Endothelial cell of umbilical vein (primary cell): ENCODE measurements at regions not wholly inside any gene's neighbourhood (a gene's known extent, or its start where the extent isn't known, plus 50 kb on each side); places are given as distances from the start of the nearest gene placed in this dataset.

Experiments used
- BruUV-seq: library from RNA; stranded (reverse); fragments of 400-500 nt; replicated peaks from 2 replicates; lab custom pipeline; 2021; lab: Mats Ljungman, UMichigan
- CTCF ChIA-PET: fragments of 300-600, 350-600 bp; sonication (Branson Sonifier 250); formaldehyde crosslinking; loops from one replicate; lab custom pipeline; 2021; ENCODE audit warnings: antibody characterized with exemption, inconsistent platforms; lab: Charles Lee
- POLR2A ChIA-PET: fragments of 300-600, 350-600 bp; sonication (Branson Sonifier 250); formaldehyde crosslinking; loops from one replicate; lab custom pipeline; 2021; ENCODE audit warnings: antibody characterized with exemption, inconsistent platforms; lab: Charles Lee
- DNase-seq: peaks from one replicate; pipeline ENCODE4 v3.0.0-alpha.2; 2011; ENCODE audit warnings: low read depth, low spot score
- FAIRE-seq: peaks from 2 replicates; lab custom pipeline; 2011; peaks lifted over from hg19 to GRCh38; lab: Jason Lieb, UNC
- H2AFZ ChIP-seq: 2 replicates; pipeline ENCODE4 v1.6.0; 2012; ENCODE audit warnings: low read depth, low read length, control low read depth, inconsistent platforms
- H3K27ac ChIP-seq: 2 replicates; pipeline ENCODE4 v1.5.1; 2011; ENCODE audit warnings: low read depth, mild to moderate bottlenecking, control low read depth, low read length, moderate library complexity; ENCODE audit not compliant: insufficient read depth
- H3K27me3 ChIP-seq, 2 experiments: 2 replicates each; pipeline versions ENCODE4 v1.6.0 to v1.6.1; 2011; ENCODE audit warnings: low read length in 2 of 2, mixed read lengths in 1 of 2; ENCODE audit not compliant: control insufficient read depth in 2 of 2, insufficient read depth in 2 of 2
- H3K36me3 ChIP-seq, 2 experiments: 2 replicates in 1 of 2; 3 replicates in 1 of 2; pipeline ENCODE4 v1.5.1; 2011; ENCODE audit warnings: low read length in 2 of 2, mild to moderate bottlenecking in 1 of 2, moderate library complexity in 1 of 2; ENCODE audit not compliant: control insufficient read depth in 2 of 2, insufficient read depth in 2 of 2; ENCODE audit errors: extremely low read depth in 1 of 2
- H3K4me1 ChIP-seq: 3 replicates; pipeline ENCODE4 v1.5.1; 2011; ENCODE audit warnings: mild to moderate bottlenecking, low read length; ENCODE audit not compliant: control insufficient read depth, insufficient read depth; ENCODE audit errors: extremely low read depth
- H3K4me2 ChIP-seq: 2 replicates; pipeline ENCODE4 v1.6.1; 2011; ENCODE audit warnings: low read length, control low read depth, mixed read lengths; ENCODE audit not compliant: insufficient read depth
- H3K4me3 ChIP-seq, 3 experiments: fragments of 200-600 bp in 1 of 3; sonication (generic), shearing (Covaris generic) in 1 of 3; replicated peaks in 1 of 3; 2 replicates each; pipeline ENCODE4 v1.5.1; 2011 to 2016; ENCODE audit warnings: control low read depth in 3 of 3, low read length in 3 of 3, mild to moderate bottlenecking in 2 of 3, inconsistent platforms in 1 of 3, low read depth in 1 of 3, moderate library complexity in 1 of 3; ENCODE audit not compliant: insufficient read depth in 1 of 3
- H3K79me2 ChIP-seq: 2 replicates; pipeline ENCODE4 v1.6.0; 2012; ENCODE audit warnings: low read length, inconsistent platforms; ENCODE audit not compliant: control insufficient read depth, insufficient read depth
- H3K9ac ChIP-seq: replicated peaks from 2 replicates; pipeline ENCODE3; 2011; ENCODE audit warnings: low read length, control low read depth; ENCODE audit not compliant: insufficient read depth; ENCODE audit errors: extremely low read depth
- H3K9me1 ChIP-seq: replicated peaks from 3 replicates; pipeline ENCODE4 v1.6.0; 2011; ENCODE audit warnings: mild to moderate bottlenecking, low read length; ENCODE audit not compliant: control insufficient read depth, insufficient read depth; ENCODE audit errors: extremely low read depth
- H3K9me3 ChIP-seq: replicated peaks from 2 replicates; pipeline ENCODE4 v1.5.1; 2012; ENCODE audit warnings: low read length, inconsistent platforms; ENCODE audit not compliant: control insufficient read depth, insufficient read depth
- H4K20me1 ChIP-seq: replicated peaks from 2 replicates; pipeline ENCODE3; 2011; ENCODE audit warnings: mild to moderate bottlenecking, low read length; ENCODE audit not compliant: control insufficient read depth, insufficient read depth; ENCODE audit errors: extremely low read depth
- EZH2 ChIP-seq: IDR thresholded peaks from 2 replicates; pipeline ENCODE4 v1.6.1; 2012; ENCODE audit warnings: borderline replicate concordance, low read depth, mild to moderate bottlenecking, moderate library complexity, low read length, inconsistent platforms; ENCODE audit not compliant: severe bottlenecking
- FOS ChIP-seq: IDR thresholded peaks from 2 replicates; pipeline ENCODE4 v1.6.1; 2011; ENCODE audit warnings: mild to moderate bottlenecking, low read length, moderate library complexity, borderline replicate concordance; ENCODE audit not compliant: insufficient read depth
- GATA2 ChIP-seq: IDR thresholded peaks from 2 replicates; pipeline ENCODE4 v1.7.0; 2011; ENCODE audit warnings: low read depth, mild to moderate bottlenecking, moderate library complexity, mixed read lengths, low read length; ENCODE audit not compliant: insufficient read length, insufficient read depth
- JUN ChIP-seq: IDR thresholded peaks from 2 replicates; pipeline ENCODE4 v1.6.1; 2011; ENCODE audit warnings: borderline replicate concordance, low read depth; ENCODE audit not compliant: insufficient read length, insufficient read depth
- MYC ChIP-seq: IDR thresholded peaks from one replicate; pipeline ENCODE4 v1.6.1; 2011; ENCODE audit warnings: mild to moderate bottlenecking, low read depth, low read length
- POLR2A ChIP-seq: IDR thresholded peaks from 2 replicates; pipeline ENCODE4 v1.6.1; 2012; ENCODE audit warnings: low read depth, mild to moderate bottlenecking, control low read depth, low read length
- POLR2AphosphoS5 ChIP-seq: IDR thresholded peaks from 2 replicates; pipeline ENCODE4 v1.6.1; 2012; ENCODE audit warnings: low read depth, mild to moderate bottlenecking, control low read depth, low read length, moderate library complexity; ENCODE audit not compliant: insufficient read depth
- dilution Hi-C: fragments of 300-500 bp; cut with MboI; formaldehyde crosslinking; loops from one replicate; pipeline ENCODE4 v1.15.0; 2019; ENCODE audit warnings: low sequenced_read_pairs; ENCODE audit not compliant: extremely low pct_ligation_motif_present
- intact Hi-C: fragments of 100-400 bp; cut with micrococcal nuclease; formaldehyde crosslinking; loops from one replicate; pipeline ENCODE4 v1.10.0; 2022
- TF ChIP-seq, protein P1 (sequence below), 2 donors: IDR thresholded peaks; 1 replicate in 1 of 2; 2 replicates in 1 of 2; pipeline ENCODE4 v1.5.1; 2011; ENCODE audit warnings: low read length in 2 of 2, mild to moderate bottlenecking in 2 of 2, moderate library complexity in 2 of 2, control low read depth in 1 of 2, inconsistent platforms in 1 of 2, low read depth in 1 of 2; ENCODE audit not compliant: insufficient read depth in 1 of 2; ENCODE audit errors: extremely low read depth in 1 of 2
- TF ChIP-seq, protein P2 (sequence below): IDR thresholded peaks from 2 replicates; pipeline ENCODE4 v1.6.1; 2011; ENCODE audit not compliant: insufficient read depth, insufficient read length

DNA sequence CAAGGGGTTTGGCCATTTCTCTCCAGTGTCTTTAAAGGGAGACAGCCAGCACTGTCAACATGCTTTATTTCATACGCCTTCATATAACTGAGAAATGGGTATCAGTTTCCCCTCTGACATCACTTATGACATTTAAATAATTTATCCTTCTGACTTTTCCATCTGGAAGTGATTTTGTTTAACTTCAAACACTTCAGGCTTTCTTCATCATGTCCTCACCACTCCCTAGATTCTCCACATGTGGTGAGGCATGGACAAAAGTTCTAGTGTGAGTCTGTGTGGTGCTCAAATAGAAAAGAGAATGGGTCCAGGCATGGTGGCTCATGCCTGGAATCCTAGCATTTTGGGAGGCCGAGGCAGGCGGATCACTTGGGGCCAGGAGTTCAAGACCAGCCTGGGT lies 158.6 kb downstream of the TXNL1 start:
- Histone ChIP-seq H3K4me1 (no peaks in the 10 kb centered on the region), H3K27me3 (peaks cover 0 to 5% of the 10 kb centered on the region in 2 experiments), H3K4me2 (no peak overlapping the region), H2AFZ (no peak overlapping the region), H3K79me2 (no peaks in the 10 kb centered on the region), H3K9me3 (no peaks in the 10 kb centered on the region), H3K9ac (no peak overlapping the region), H3K27ac (no peak overlapping the region), H3K4me3 (no peak overlapping the region), H4K20me1 (no peaks in the 10 kb centered on the region), H3K9me1 (no peaks in the 10 kb centered on the region), H3K36me3 (no peaks in the 10 kb centered on the region)
- dilution Hi-C loops: no loop called here
- ChIA-PET CTCF (no interaction called here), POLR2A (no interaction called here)
- TF ChIP-seq FOS (no peak), GATA2 (no peak), EZH2 (no peak), POLR2AphosphoS5 (no peak), POLR2A (no peak), JUN (no peak), MYC (no peak)
- TF ChIP-seq, protein P1, sequence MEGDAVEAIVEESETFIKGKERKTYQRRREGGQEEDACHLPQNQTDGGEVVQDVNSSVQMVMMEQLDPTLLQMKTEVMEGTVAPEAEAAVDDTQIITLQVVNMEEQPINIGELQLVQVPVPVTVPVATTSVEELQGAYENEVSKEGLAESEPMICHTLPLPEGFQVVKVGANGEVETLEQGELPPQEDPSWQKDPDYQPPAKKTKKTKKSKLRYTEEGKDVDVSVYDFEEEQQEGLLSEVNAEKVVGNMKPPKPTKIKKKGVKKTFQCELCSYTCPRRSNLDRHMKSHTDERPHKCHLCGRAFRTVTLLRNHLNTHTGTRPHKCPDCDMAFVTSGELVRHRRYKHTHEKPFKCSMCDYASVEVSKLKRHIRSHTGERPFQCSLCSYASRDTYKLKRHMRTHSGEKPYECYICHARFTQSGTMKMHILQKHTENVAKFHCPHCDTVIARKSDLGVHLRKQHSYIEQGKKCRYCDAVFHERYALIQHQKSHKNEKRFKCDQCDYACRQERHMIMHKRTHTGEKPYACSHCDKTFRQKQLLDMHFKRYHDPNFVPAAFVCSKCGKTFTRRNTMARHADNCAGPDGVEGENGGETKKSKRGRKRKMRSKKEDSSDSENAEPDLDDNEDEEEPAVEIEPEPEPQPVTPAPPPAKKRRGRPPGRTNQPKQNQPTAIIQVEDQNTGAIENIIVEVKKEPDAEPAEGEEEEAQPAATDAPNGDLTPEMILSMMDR (IDR thresholded peaks at IDR 0.05; ENCODE audit: extremely low read depth in 1 of 2, insufficient read depth in 1 of 2, low read depth in 1 of 2, low read length in 2 of 2): no peak
- TF ChIP-seq, protein P2, sequence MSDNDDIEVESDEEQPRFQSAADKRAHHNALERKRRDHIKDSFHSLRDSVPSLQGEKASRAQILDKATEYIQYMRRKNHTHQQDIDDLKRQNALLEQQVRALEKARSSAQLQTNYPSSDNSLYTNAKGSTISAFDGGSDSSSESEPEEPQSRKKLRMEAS: no peak
- no TSS peak for BruUV-seq
- DNase-seq (no peak), FAIRE-seq (no peak)
- intact Hi-C loops: no loop called here
